GM06990 (cell line): ENCODE measurements at regions not wholly inside any gene's neighbourhood (a gene's known extent, or its start where the extent isn't known, plus 50 kb on each side); places are given as distances from the start of the nearest gene placed in this dataset.

ENCODE experiments used
- DNase-seq: peaks from one replicate; pipeline ENCODE4 v3.0.0-alpha.2; 2011; ENCODE audit not compliant: insufficient read length; ENCODE audit errors: extremely low read depth
- H3K27me3 ChIP-seq: replicated peaks from 2 replicates; pipeline ENCODE4 v1.6.0; 2011; ENCODE audit warnings: low read length; ENCODE audit not compliant: control insufficient read depth, insufficient read depth
- H3K36me3 ChIP-seq: 2 replicates; pipeline ENCODE4 v1.5.1; 2011; ENCODE audit warnings: low read length; ENCODE audit not compliant: control insufficient read depth, insufficient read depth
- H3K4me3 ChIP-seq: replicated peaks from 2 replicates; pipeline ENCODE4 v1.5.1; 2011; ENCODE audit warnings: low read depth, mild to moderate bottlenecking, control low read depth, low read length
- CTCF ChIP-seq: IDR thresholded peaks from 2 replicates; pipeline ENCODE4 v1.5.1; 2011; ENCODE audit warnings: low read length, control low read depth, mild to moderate bottlenecking, inconsistent platforms; ENCODE audit not compliant: insufficient read depth, poor library complexity, severe bottlenecking

DNA sequence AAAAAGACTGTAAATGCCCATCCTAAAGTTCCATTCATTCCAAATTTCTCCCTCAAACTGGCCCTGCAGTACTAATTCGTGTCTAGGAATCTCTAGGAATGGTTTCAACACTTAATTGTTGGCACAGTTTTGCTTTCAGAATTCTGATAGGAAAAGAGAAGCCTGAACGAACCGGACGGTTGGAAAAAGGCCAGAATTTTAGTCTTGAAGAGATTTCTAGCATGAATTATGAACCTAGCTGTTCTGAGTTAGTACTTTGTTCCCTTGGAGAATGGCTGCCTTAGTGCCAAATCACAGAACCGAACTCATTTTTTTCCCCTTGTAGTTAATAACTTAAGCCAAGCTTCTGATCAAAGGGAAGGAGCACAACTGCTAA, 262.6 kb downstream of the ADAMTS20 start:
- H3K27me3 ChIP-seq: no peaks in the 10 kb centered on the region
- no peak for TF ChIP-seq CTCF
- H3K36me3 ChIP-seq: no peaks in the 10 kb centered on the region
- H3K4me3 ChIP-seq: no peak overlapping the region
- DNase-seq: no peak

DNA sequence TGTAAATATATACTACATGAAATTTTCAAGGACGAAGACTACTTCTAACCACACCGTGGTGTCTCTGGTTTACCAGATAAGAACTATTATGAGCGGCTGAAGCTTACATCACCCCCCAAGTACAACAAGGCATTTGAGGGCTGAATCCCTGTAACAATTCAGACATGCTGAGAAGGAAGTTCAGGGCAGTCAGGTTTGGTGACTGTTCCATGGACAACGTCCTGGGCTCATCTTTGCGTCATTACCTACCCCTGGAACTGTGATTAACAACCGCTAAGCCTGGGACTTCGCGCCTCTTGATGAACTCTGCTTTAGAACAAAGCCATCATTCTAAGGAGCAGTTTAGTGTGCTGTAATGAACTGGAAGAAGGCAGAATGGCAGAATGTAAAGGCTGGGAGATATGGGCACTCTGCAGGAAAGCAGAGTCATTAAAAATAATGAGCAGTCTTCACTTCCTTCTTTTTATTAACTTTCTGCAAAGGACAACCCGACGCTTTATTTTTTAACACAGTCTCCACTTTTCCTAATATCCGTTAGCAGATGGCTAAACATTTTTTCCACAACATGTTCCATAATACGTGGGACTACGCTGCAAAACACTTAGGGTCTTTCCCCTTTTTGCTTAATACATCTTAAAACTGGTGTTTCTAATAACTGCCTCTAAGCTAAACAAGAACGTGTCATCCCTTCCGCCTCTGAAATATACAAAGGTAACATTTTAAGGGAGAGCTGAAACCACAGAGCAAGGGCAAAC, 263.2 kb downstream of the ADAMTS20 start:
- H3K36me3 ChIP-seq: no peaks in the 10 kb centered on the region
- TF ChIP-seq CTCF: no peak
- no peaks in the 10 kb centered on the region for H3K27me3 ChIP-seq
- DNase-seq: no peak
- H3K4me3 ChIP-seq: no peak overlapping the region

GRCh38 chr12:43287706-43288383, 264.2 kb downstream of the ADAMTS20 start:
- no peaks in the 10 kb centered on the region for H3K27me3 ChIP-seq
- TF ChIP-seq CTCF: no peak
- no peaks in the 10 kb centered on the region for H3K36me3 ChIP-seq
- no peak for DNase-seq
- no peak overlapping the region for H3K4me3 ChIP-seq

GRCh38 chr12:43286986-43287385, 265.0 kb downstream of the ADAMTS20 start:
- no peak for DNase-seq
- H3K36me3 ChIP-seq: no peaks in the 10 kb centered on the region
- H3K4me3 ChIP-seq: no peak overlapping the region
- H3K27me3 ChIP-seq: no peaks in the 10 kb centered on the region
- no peak for TF ChIP-seq CTCF

GRCh38 chr12:43285159-43285598, 266.8 kb downstream of the ADAMTS20 start:
- no peaks in the 10 kb centered on the region for H3K27me3 ChIP-seq
- no peak overlapping the region for H3K4me3 ChIP-seq
- TF ChIP-seq CTCF: no peak
- no peaks in the 10 kb centered on the region for H3K36me3 ChIP-seq
- DNase-seq: peak; percentile 10
